GM06990 (cell line): ENCODE measurements at regions not wholly inside any gene's neighbourhood (a gene's known extent, or its start where the extent isn't known, plus 50 kb on each side); places are given as distances from the start of the nearest gene placed in this dataset.
"Not testable (repeated sequence)": the region's sequence is repeated elsewhere in the genome, so short reads cannot be mapped to it uniquely, and the experiment has no call there.

ENCODE experiments used
- DNase-seq: peaks from one replicate; pipeline ENCODE4 v3.0.0-alpha.2; 2011; ENCODE audit not compliant: insufficient read length; ENCODE audit errors: extremely low read depth
- H3K27me3 ChIP-seq: replicated peaks from 2 replicates; pipeline ENCODE4 v1.6.0; 2011; ENCODE audit warnings: low read length; ENCODE audit not compliant: control insufficient read depth, insufficient read depth
- H3K36me3 ChIP-seq: 2 replicates; pipeline ENCODE4 v1.5.1; 2011; ENCODE audit warnings: low read length; ENCODE audit not compliant: control insufficient read depth, insufficient read depth
- H3K4me3 ChIP-seq: replicated peaks from 2 replicates; pipeline ENCODE4 v1.5.1; 2011; ENCODE audit warnings: low read depth, mild to moderate bottlenecking, control low read depth, low read length
- CTCF ChIP-seq: IDR thresholded peaks from 2 replicates; pipeline ENCODE4 v1.5.1; 2011; ENCODE audit warnings: low read length, control low read depth, mild to moderate bottlenecking, inconsistent platforms; ENCODE audit not compliant: insufficient read depth, poor library complexity, severe bottlenecking

DNA sequence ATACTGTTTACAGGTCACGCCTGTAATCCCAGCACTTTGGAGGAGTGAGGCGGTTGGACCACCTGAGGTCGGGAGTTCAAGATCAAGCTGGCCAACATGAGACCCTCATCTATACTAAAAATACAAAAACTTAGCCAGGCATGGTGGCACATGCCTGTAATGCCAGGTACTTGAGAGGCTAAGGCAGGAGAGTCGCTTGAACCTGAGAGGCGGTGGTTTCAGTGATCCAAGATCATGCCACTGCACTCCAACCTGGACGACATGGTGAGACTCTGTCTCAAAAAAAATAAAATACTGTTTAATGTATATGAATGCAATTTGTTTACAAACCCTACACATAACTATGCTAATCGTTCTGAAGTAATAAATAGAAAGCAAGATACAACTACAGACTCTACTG, 102.4 kb downstream of the ZNF486 start:
- no peak for TF ChIP-seq CTCF
- Histone ChIP-seq H3K36me3 (no peaks in the 10 kb centered on the region), H3K27me3 (no peaks in the 10 kb centered on the region), H3K4me3 (no peak overlapping the region)
- no peak for DNase-seq

DNA sequence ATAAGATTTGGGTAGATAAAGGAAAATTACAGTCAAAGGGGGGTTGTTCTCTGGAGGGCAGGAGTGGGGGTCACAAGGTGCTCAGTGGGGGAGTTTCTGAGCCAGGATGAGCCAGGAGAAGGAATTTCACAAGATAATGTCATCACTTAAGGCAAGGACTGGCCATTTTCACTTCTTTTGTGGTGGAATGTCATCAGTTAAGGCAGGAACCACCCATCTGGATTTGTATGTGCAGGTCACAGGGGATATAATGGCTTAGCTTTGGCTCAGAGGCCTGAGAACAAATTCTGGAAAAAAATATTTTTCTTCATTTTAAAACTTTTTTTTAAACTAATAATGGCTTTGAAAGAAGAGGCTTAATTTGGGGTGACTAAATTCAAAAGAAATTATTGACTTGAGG, 94.5 kb downstream of the ZNF486 start:
- H3K36me3 ChIP-seq, H3K27me3 ChIP-seq, DNase-seq, H3K4me3 ChIP-seq: not testable (repeated sequence)

DNA sequence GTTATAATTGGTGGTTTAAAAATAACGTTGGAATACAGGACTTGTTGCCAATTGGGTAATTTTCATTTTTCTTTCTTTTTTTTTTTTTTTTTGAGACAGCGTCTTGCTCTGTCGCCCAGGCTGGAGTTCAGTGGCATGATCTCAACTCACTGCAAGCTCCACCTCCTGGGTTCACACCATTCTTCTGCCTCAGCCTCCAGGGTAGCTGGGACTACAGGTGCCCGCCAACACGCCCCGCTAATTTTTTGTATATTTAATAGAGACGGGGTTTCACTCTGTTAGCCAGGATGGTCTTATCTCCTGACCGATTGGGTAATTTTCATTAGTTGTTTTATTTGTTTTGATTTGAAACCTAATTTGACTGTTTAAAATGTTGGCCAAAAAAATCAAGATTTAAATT, 93.7 kb downstream of the ZNF486 start:
- H3K27me3 ChIP-seq, DNase-seq, H3K36me3 ChIP-seq, H3K4me3 ChIP-seq: not testable (repeated sequence)

DNA sequence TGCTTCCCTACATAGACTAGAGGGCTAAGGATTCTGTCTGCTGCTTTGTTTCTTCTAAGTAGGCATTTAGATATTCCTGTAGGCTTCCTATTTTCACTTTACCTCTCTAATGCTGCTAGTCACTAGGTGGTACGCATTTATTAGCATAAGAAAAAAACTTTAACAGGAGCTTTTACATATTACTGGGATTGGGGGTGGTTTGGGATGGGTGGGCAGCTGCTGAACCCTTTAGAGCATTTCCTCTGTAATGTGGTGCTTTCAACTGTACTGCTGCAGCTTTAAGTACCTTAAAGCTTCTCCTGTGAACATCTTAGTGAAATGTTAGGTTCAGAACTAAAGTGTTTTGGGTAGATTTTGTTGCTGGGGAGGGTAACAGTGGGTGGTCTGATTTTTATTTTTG, 92.6 kb downstream of the ZNF486 start:
- Histone ChIP-seq H3K4me3 (no peak overlapping the region), H3K36me3 (no peaks in the 10 kb centered on the region), H3K27me3 (no peaks in the 10 kb centered on the region)
- TF ChIP-seq CTCF = no peak
- no peak for DNase-seq

- no peak for TF ChIP-seq CTCF
- no peak for DNase-seq
- Histone ChIP-seq H3K27me3 (no peaks in the 10 kb centered on the region), H3K4me3 (no peak overlapping the region), H3K36me3 (no peaks in the 10 kb centered on the region)
Observed at GRCh38 chr19:20256606-20257005, 89.6 kb downstream of the ZNF486 start.

GRCh38 chr19:20254121-20254520, 87.1 kb downstream of the ZNF486 start:
- H3K4me3 ChIP-seq = no peak overlapping the region
- no peak for TF ChIP-seq CTCF
- no peak for DNase-seq
- no peaks in the 10 kb centered on the region for H3K27me3 ChIP-seq
- H3K36me3 ChIP-seq = no peaks in the 10 kb centered on the region

DNA sequence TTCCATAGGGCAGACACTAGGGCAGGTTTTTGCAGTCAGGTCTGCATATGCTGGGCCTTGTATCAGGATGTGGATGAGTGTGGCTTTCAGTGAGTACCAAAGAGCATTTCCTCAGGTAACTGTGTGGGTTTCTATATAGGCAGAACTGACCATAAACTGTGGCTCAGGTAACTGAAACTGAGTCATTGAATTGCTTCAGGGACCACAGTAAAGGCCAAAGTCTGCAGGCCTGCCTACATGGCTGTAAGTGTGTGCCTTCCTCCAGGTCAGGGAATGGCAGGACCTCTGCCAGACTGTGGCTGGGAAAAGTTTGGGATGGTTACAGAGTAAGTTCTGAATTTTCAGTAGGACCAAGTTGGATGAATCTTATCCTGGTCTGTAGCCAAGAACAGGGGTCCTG, 85.6 kb downstream of the ZNF486 start:
- no peak for TF ChIP-seq CTCF
- Histone ChIP-seq H3K36me3 (no peaks in the 10 kb centered on the region), H3K27me3 (no peaks in the 10 kb centered on the region), H3K4me3 (no peak overlapping the region)
- no peak for DNase-seq
